ENCODE measurements at regions not wholly inside any gene's neighbourhood (a gene's known extent, or its start where the extent isn't known, plus 50 kb on each side); places are given as distances from the start of the nearest gene placed in this dataset.

DNA sequence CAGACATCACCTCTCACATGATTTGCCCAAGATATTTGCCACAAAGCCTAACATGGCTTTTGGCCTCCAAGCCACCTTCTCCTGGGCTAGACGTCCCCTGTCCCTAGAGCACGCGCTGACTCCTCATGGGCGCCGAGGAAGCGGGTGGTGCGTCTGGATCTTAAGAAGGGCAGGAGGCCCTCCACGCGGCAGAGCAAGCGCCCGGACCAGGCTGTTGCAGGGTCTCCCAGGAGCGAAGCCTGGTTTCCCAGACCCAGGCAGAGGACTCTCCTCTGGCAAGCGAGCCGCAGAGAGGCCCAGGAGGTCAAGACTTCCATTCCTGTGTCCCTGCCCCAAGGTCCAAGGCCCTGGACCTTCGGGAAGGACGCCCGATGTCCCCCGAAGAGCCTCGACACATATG, 101.7 kb upstream of the TTC34 start:
- CTCF ChIA-PET = no interaction called here
- POLR2A ChIA-PET (ENCODE audit: unreplicated experiment) = no interaction called here
- Histone ChIP-seq H2BK120ac (ENCODE audit: low read depth, low read length) (no peak overlapping the region), H3K9me3 (ENCODE audit: control insufficient read depth, insufficient read depth, low read length) (peaks cover 72% of the 10 kb centered on the region), H2AFZ (replicated peaks; ENCODE audit: low read length, poor library complexity) (no peak overlapping the region), H2AK5ac (ENCODE audit: low read depth, low read length) (no peak overlapping the region), H3K14ac (replicated peaks; ENCODE audit: low read depth, low read length) (no peak overlapping the region), H4K8ac (ENCODE audit: low read depth in 2 of 2, low read length in 2 of 2) (no peak overlapping the region), H3K4me1 (ENCODE audit: control insufficient read depth, insufficient read depth, low read length) (no peaks in the 10 kb centered on the region), H4K91ac (ENCODE audit: insufficient read depth, low read depth, low read length) (no peak overlapping the region), H3K4me2 (ENCODE audit: low read depth, low read length) (no peak overlapping the region), H2BK15ac (ENCODE audit: low read depth, low read length) (no peak overlapping the region), H3K9me1 (ENCODE audit: insufficient read depth, low read length) (no peaks in the 10 kb centered on the region), H3K36me3 (ENCODE audit: control insufficient read depth, insufficient read depth, low read length) (no peaks in the 10 kb centered on the region), H3K79me1 (ENCODE audit: low read depth in 1 of 2, low read length in 2 of 2) (no peaks in the 10 kb centered on the region), H3K27ac (ENCODE audit: insufficient read depth, low read length) (no peak overlapping the region), H3K18ac (ENCODE audit: low read depth, low read length) (no peak overlapping the region), H2AK9ac (replicated peaks; ENCODE audit: low read depth, low read length, poor library complexity) (no peak overlapping the region), H3K9ac (ENCODE audit: low read depth, low read length) (no peak overlapping the region), H2BK20ac (ENCODE audit: low read depth, low read length) (no peak overlapping the region), H3K4ac (ENCODE audit: low read depth, low read length) (no peak overlapping the region), H3K4me3 (ENCODE audit: insufficient read depth, low read depth, low read length) (no peak overlapping the region), H4K20me1 (ENCODE audit: insufficient read depth, low read length) (no peaks in the 10 kb centered on the region), H3K27me3 (ENCODE audit: control insufficient read depth, insufficient read depth, low read length) (no peaks in the 10 kb centered on the region), H3K23ac (ENCODE audit: low read depth, low read length) (no peak overlapping the region), H4K5ac (ENCODE audit: low read depth, low read length) (no peak overlapping the region), H3K56ac (ENCODE audit: extremely low read depth, insufficient read depth, low read length) (no peak overlapping the region), H2BK5ac (ENCODE audit: low read depth, low read length, poor library complexity, severe bottlenecking) (no peak overlapping the region)
- intact Hi-C loops (cut with micrococcal nuclease) (no loop called here), dilution Hi-C loops (cut with HindIII; ENCODE audit: low sequenced_read_pairs, unreplicated experiment) (no loop called here), in situ Hi-C loops (cut with MboI; ENCODE audit: low sequenced_read_pairs) (no loop called here)
- no TSS peak for BruUV-seq (replicated peaks)
- DNase-seq = no peak
- ATAC-seq (ENCODE audit: low read depth) = no peak
- WGBS, 2 experiments (ENCODE audit: extremely low coverage in 2 of 2, insufficient read length in 1 of 2) = 85% methylated on average over 11 of the region's 19 CpGs; no CpG with 5 or more reads in 1 of the 2 experiments
- TF ChIP-seq MAFK (IDR thresholded peaks at IDR 0.05; ENCODE audit: low read depth, low read length) = no peak
- TF ChIP-seq RCOR1 (IDR thresholded peaks at IDR 0.05; ENCODE audit: insufficient replicate concordance, low read length) = no peak
- TF ChIP-seq MAZ (IDR thresholded peaks at IDR 0.05; ENCODE audit: borderline replicate concordance, low read depth, low read length) = no peak
- no peak for TF ChIP-seq NFE2L2 (IDR thresholded peaks at IDR 0.05; ENCODE audit: low read depth, low read length)
- no peak for TF ChIP-seq MXI1 (IDR thresholded peaks at IDR 0.05; ENCODE audit: borderline replicate concordance, low read depth, low read length)
- no peak for TF ChIP-seq FOS (IDR thresholded peaks at IDR 0.05; ENCODE audit: low read depth, low read length)
- no peak for TF ChIP-seq RAD21 (IDR thresholded peaks at IDR 0.05; ENCODE audit: low read length)
- TF ChIP-seq, protein P1, sequence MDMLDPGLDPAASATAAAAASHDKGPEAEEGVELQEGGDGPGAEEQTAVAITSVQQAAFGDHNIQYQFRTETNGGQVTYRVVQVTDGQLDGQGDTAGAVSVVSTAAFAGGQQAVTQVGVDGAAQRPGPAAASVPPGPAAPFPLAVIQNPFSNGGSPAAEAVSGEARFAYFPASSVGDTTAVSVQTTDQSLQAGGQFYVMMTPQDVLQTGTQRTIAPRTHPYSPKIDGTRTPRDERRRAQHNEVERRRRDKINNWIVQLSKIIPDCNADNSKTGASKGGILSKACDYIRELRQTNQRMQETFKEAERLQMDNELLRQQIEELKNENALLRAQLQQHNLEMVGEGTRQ (IDR thresholded peaks at IDR 0.05; ENCODE audit: low read depth, low read length) = no peak
- TF ChIP-seq CEBPB (IDR thresholded peaks at IDR 0.05; ENCODE audit: low read depth, low read length) = no peak
- TF ChIP-seq SMC3 (IDR thresholded peaks at IDR 0.05; ENCODE audit: low read depth, low read length) = no peak
- TF ChIP-seq, protein P2, sequence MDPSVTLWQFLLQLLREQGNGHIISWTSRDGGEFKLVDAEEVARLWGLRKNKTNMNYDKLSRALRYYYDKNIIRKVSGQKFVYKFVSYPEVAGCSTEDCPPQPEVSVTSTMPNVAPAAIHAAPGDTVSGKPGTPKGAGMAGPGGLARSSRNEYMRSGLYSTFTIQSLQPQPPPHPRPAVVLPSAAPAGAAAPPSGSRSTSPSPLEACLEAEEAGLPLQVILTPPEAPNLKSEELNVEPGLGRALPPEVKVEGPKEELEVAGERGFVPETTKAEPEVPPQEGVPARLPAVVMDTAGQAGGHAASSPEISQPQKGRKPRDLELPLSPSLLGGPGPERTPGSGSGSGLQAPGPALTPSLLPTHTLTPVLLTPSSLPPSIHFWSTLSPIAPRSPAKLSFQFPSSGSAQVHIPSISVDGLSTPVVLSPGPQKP (IDR thresholded peaks at IDR 0.05; ENCODE audit: borderline replicate concordance, low read depth, low read length) = no peak
- no peak for TF ChIP-seq RFX5 (IDR thresholded peaks at IDR 0.05; ENCODE audit: low read depth, low read length)
- TF ChIP-seq POLR2A (IDR thresholded peaks at IDR 0.05; ENCODE audit: low read depth, low read length) = no peak
- TF ChIP-seq CHD1 (IDR thresholded peaks at IDR 0.05; ENCODE audit: low read depth, low read length) = no peak
- TF ChIP-seq BHLHE40 (IDR thresholded peaks at IDR 0.05; ENCODE audit: low read depth, low read length) = no peak

Data from IMR-90 (cell line).